Calu3 (cell line): ENCODE measurements at regions not wholly inside any gene's neighbourhood (a gene's known extent, or its start where the extent isn't known, plus 50 kb on each side); places are given as distances from the start of the nearest gene placed in this dataset.

Experiments used
- BruUV-seq: library from RNA; stranded (reverse); fragments of 400-500 nt; replicated peaks from 2 replicates; lab custom pipeline; 2021; lab: Mats Ljungman, UMichigan
- CTCF ChIA-PET: fragments of 300-600 bp; sonication (Branson Sonifier 250); formaldehyde crosslinking; loops from one replicate; lab custom pipeline; 2022; ENCODE audit warnings: antibody characterized with exemption; lab: Charles Lee
- DNase-seq: peaks from one replicate; pipeline ENCODE4 v3.0.0; 2022
- H3K27ac Mint-ChIP-seq: one replicate; pipeline ENCODE4 v1.8.0; 2022; ENCODE audit warnings: mixed read lengths; ENCODE audit not compliant: unreplicated experiment
- H3K27me3 Mint-ChIP-seq: one replicate; pipeline ENCODE4 v1.8.0; 2022; ENCODE audit warnings: mixed read lengths; ENCODE audit not compliant: unreplicated experiment
- H3K36me3 Mint-ChIP-seq: one replicate; pipeline ENCODE4 v1.8.0; 2022; ENCODE audit warnings: mild to moderate bottlenecking, moderate library complexity, mixed read lengths; ENCODE audit not compliant: insufficient read depth, unreplicated experiment
- H3K4me1 Mint-ChIP-seq: one replicate; pipeline ENCODE4 v1.8.0; 2022; ENCODE audit warnings: mild to moderate bottlenecking, low read depth, mixed read lengths; ENCODE audit not compliant: unreplicated experiment
- H3K4me3 Mint-ChIP-seq: one replicate; pipeline ENCODE4 v1.8.0; 2022; ENCODE audit warnings: mild to moderate bottlenecking, low read depth, moderate library complexity, mixed read lengths; ENCODE audit not compliant: unreplicated experiment
- H3K9me3 Mint-ChIP-seq: one replicate; pipeline ENCODE4 v1.8.0; 2022; ENCODE audit warnings: low read depth, mixed read lengths; ENCODE audit not compliant: unreplicated experiment
- intact Hi-C: fragments of 100-400 bp; cut with micrococcal nuclease; formaldehyde crosslinking; loops from one replicate; pipeline ENCODE4 v1.10.0; 2022; ENCODE audit not compliant: unreplicated experiment
- TF ChIP-seq, protein P1 (sequence below): fragments of 200-600 bp; IDR thresholded peaks from one replicate; pipeline ENCODE4 v1.8.0; 2022; ENCODE audit warnings: antibody characterized with exemption; ENCODE audit not compliant: unreplicated experiment

DNA sequence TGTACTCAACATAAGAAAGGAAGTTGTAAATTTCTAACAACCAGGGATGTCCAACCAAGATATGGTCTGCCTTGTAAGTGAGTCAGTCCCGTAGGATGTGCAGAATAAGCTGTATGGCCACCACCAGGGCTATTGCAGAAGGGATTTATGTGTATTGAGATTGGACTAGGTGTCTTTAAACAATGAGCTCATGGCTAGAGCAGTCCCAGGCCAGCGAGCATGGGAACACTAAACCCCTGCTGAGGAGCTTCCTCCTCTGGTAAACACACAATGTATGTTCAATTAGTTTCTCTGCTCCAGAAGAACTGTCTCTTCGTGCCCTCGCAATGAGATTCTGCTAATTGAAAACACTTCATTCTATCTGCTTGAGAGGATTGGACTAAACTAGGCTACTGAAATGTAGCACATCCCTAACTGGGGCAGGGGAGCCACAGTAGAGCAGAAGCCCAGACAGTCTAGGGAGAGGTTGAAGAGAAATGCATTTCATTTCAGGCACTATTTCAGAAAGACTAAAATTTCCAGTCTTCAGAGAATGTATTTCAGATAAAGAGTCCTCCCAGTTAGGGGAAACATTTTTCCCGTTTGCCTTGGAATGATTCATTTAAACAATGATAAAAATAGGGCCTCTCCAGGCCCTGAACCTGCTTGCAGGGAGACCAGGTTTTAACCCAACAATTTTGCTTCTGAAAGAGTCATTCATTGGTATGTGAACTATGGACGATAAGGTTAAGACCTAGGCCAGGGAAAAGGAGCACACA lies 154.7 kb downstream of the FAM114A2 start:
- no peaks in the 10 kb centered on the region for H3K4me1 Mint-ChIP-seq
- H3K27me3 Mint-ChIP-seq: peaks cover 41% of the 10 kb centered on the region
- intact Hi-C loops: no loop called here
- BruUV-seq: no TSS peak
- no peak overlapping the region for H3K27ac Mint-ChIP-seq
- no peaks in the 10 kb centered on the region for H3K36me3 Mint-ChIP-seq
- CTCF ChIA-PET: no interaction called here
- no peak for DNase-seq
- no peak overlapping the region for H3K4me3 Mint-ChIP-seq
- TF ChIP-seq, protein P1, sequence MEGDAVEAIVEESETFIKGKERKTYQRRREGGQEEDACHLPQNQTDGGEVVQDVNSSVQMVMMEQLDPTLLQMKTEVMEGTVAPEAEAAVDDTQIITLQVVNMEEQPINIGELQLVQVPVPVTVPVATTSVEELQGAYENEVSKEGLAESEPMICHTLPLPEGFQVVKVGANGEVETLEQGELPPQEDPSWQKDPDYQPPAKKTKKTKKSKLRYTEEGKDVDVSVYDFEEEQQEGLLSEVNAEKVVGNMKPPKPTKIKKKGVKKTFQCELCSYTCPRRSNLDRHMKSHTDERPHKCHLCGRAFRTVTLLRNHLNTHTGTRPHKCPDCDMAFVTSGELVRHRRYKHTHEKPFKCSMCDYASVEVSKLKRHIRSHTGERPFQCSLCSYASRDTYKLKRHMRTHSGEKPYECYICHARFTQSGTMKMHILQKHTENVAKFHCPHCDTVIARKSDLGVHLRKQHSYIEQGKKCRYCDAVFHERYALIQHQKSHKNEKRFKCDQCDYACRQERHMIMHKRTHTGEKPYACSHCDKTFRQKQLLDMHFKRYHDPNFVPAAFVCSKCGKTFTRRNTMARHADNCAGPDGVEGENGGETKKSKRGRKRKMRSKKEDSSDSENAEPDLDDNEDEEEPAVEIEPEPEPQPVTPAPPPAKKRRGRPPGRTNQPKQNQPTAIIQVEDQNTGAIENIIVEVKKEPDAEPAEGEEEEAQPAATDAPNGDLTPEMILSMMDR: no peak
- no peaks in the 10 kb centered on the region for H3K9me3 Mint-ChIP-seq

DNA sequence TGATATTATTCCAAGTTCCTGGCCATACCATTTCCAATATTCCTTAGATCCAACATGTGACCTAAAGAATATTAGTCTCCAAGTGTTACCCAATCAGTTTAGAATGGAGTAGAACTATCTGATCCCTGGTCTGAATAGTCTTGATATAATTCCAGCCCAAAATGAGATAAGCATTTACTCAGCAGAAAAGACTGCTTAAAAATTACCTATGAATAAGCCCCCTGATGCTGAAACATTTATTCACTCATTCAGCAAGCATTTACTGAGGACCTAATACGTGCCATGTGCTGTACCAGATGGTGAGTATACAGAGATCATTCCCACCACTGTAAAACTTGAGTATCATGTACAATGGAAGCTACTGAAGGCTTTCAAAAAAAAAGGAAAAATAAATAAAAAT lies 157.0 kb downstream of the FAM114A2 start:
- no peak for DNase-seq
- no TSS peak for BruUV-seq
- Mint-ChIP-seq H3K27ac (no peak overlapping the region), H3K4me1 (no peaks in the 10 kb centered on the region), H3K27me3 (peaks cover 41% of the 10 kb centered on the region), H3K9me3 (no peaks in the 10 kb centered on the region), H3K36me3 (no peaks in the 10 kb centered on the region), H3K4me3 (no peak overlapping the region)
- CTCF ChIA-PET: no interaction called here
- TF ChIP-seq, protein P1: no peak
- intact Hi-C loops: no loop called here

DNA sequence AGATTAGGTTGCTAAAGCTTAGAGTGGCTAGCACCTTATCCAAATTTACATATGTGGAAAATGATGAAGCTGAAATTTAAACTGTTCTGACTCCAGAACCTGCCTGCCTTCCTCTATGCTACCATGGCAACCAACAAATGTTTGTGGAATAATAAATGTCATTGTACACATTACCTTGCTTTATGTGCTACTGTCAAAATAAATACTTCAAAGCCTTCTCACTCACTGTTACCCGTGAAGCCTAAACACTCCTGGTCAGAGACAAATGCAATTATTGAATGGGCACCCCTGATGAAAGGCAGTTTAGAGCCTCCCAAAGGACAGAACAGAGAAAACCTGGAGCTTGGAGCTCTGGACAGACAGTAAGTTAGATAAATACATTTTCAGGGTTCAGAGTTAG lies 158.6 kb downstream of the FAM114A2 start:
- intact Hi-C loops: no loop called here

DNA sequence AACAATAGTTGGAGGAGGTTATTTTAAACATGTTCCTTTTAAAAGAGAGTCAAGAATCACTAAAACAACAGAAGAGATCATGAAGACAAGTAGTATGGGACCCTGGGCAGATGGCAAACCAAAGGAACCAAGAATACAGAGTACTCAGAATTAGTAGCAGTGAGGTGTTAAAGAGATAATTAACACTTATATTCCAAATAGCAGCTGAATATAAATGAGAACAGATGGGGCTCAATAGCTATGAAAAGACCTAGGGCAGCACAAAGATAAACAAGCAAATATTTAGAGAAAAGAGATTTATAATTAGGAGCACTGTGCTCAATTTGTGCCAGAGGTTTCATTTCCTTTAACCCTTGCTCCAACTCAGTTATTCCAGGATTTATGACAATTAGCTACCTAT lies 159.1 kb downstream of the FAM114A2 start:
- CTCF ChIA-PET: interaction anchor here (0.5 kb wide), 1 partner anchor 1435 kb away, joined by 4 read pairs; no protein-coding TSS in a partner anchor
- no TSS peak for BruUV-seq

More for the DNA sequence above, 158.6 kb downstream of the FAM114A2 start:
- Mint-ChIP-seq H3K27ac (no peak overlapping the region), H3K4me3 (no peak overlapping the region), H3K27me3 (peaks cover 41% of the 10 kb centered on the region), H3K9me3 (no peaks in the 10 kb centered on the region), H3K4me1 (no peaks in the 10 kb centered on the region), H3K36me3 (no peaks in the 10 kb centered on the region)
- CTCF ChIA-PET: no interaction called here
- DNase-seq: no peak
- TF ChIP-seq, protein P1: no peak
- no TSS peak for BruUV-seq

More for the DNA sequence above, 159.1 kb downstream of the FAM114A2 start:
- H3K9me3 Mint-ChIP-seq: no peaks in the 10 kb centered on the region
- peaks cover 41% of the 10 kb centered on the region for H3K27me3 Mint-ChIP-seq
- no peak for DNase-seq
- intact Hi-C loops: no loop called here
- TF ChIP-seq, protein P1: no peak
- H3K27ac Mint-ChIP-seq: no peak overlapping the region
- no peaks in the 10 kb centered on the region for H3K36me3 Mint-ChIP-seq
- H3K4me3 Mint-ChIP-seq: no peak overlapping the region
- no peaks in the 10 kb centered on the region for H3K4me1 Mint-ChIP-seq
